Upper lobe of right lung (tissue), 1 donor: ENCODE measurements at regions not wholly inside any gene's neighbourhood (a gene's known extent, or its start where the extent isn't known, plus 50 kb on each side); places are given as distances from the start of the nearest gene placed in this dataset.

Experiments used
- ATAC-seq: fragments of 200-7000 bp; cut with Tn5 transposase; one replicate; pipeline ENCODE4 v1.9.1; 2020; ENCODE audit warnings: mild to moderate bottlenecking, moderate library complexity
- DNase-seq: peaks from one replicate; pipeline ENCODE4 v3.0.0-alpha.2; 2020
- H3K27ac ChIP-seq: fragments of 200-600 bp; one replicate; pipeline ENCODE4 v1.8.0; 2022
- H3K27me3 ChIP-seq: fragments of 200-600 bp; one replicate; pipeline ENCODE4 v1.8.0; 2022; ENCODE audit warnings: mild to moderate bottlenecking
- H3K36me3 ChIP-seq: fragments of 200-600 bp; one replicate; pipeline ENCODE4 v1.8.0; 2022
- H3K4me1 ChIP-seq: fragments of 200-600 bp; one replicate; pipeline ENCODE4 v1.8.0; 2022
- H3K4me3 ChIP-seq: fragments of 200-600 bp; one replicate; pipeline ENCODE4 v1.8.0; 2022; ENCODE audit warnings: mild to moderate bottlenecking
- H3K9me3 ChIP-seq: fragments of 200-600 bp; one replicate; pipeline ENCODE4 v1.8.0; 2022
- intact Hi-C: fragments of 100-400 bp; cut with DNase I; formaldehyde crosslinking; loops from one replicate; pipeline ENCODE4 v1.11.0; 2022
- TF ChIP-seq, protein P1 (sequence below): fragments of 200-600 bp; IDR thresholded peaks from one replicate; pipeline ENCODE4 v1.8.0; 2022; ENCODE audit warnings: antibody characterized with exemption
- donor health status: DM: no; HTN: yes; CAD: no; lungs with severe emphysema.

DNA sequence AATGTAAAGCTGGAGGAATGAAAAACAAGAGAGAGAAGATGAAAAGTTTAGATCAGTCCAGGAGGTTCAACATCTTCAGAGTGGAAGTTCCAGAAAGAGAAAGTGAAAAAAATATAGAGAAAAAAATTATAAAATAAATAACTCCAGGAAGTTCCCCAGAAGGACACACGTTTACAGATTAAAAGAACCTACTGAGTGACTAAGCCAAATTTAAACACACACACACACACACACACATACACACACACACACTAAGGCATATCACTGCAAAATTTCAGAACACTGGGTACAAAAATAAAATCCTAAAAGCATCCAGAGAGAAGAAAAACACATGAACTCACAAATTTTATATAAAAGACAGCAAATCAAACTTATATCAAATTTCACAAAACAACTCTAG is 85.9 kb upstream of the PMAIP1 start:
- no peaks in the 10 kb centered on the region for H3K27me3 ChIP-seq
- intact Hi-C loops = no loop called here
- TF ChIP-seq, protein P1, sequence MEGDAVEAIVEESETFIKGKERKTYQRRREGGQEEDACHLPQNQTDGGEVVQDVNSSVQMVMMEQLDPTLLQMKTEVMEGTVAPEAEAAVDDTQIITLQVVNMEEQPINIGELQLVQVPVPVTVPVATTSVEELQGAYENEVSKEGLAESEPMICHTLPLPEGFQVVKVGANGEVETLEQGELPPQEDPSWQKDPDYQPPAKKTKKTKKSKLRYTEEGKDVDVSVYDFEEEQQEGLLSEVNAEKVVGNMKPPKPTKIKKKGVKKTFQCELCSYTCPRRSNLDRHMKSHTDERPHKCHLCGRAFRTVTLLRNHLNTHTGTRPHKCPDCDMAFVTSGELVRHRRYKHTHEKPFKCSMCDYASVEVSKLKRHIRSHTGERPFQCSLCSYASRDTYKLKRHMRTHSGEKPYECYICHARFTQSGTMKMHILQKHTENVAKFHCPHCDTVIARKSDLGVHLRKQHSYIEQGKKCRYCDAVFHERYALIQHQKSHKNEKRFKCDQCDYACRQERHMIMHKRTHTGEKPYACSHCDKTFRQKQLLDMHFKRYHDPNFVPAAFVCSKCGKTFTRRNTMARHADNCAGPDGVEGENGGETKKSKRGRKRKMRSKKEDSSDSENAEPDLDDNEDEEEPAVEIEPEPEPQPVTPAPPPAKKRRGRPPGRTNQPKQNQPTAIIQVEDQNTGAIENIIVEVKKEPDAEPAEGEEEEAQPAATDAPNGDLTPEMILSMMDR = no peak
- H3K4me3 ChIP-seq = no peak overlapping the region
- no peaks in the 10 kb centered on the region for H3K36me3 ChIP-seq
- ATAC-seq = no peak
- H3K27ac ChIP-seq = no peak overlapping the region
- H3K9me3 ChIP-seq = no peaks in the 10 kb centered on the region
- DNase-seq = no peak
- no peaks in the 10 kb centered on the region for H3K4me1 ChIP-seq

DNA sequence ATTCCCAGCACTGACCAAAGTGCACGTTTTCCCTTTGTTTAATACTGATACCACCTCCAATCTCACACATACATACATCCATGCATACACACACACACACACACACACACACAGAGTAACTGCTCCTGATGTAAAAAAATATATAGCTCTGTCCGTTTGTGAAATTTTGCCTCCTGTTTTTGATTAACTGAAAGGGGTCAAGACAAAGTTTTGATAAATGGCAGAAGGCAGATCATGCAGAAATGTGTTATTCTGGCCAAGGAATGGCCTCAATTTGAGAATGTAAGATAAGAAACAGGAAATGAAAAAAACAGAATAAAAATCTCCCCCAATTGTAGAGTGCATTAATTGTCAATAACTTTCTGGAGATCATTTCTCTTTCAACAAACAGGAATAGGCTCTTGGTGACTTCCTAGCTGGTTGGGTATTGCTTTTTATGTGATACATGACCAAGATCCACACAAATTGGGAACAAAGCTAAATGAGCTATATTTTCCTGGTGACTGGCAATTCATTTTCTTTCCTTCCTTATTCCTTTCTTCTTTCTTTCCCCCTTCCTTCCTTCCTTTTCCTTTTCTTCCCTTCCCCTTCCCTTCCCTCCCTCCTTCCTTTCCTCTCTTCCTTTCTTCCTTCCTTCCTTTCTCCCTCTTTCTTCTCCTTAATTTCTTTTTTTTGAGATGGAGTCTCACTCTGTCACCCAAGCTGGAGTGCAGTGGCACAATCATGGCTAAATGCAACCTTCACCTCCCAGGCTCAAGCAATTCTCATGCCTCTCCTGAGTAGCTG is 88.9 kb upstream of the PMAIP1 start:
- no peaks in the 10 kb centered on the region for H3K4me1 ChIP-seq
- no peak overlapping the region for H3K4me3 ChIP-seq
- intact Hi-C loops = no loop called here
- H3K27me3 ChIP-seq = no peaks in the 10 kb centered on the region
- DNase-seq (no peak), ATAC-seq (no peak)
- H3K9me3 ChIP-seq = no peaks in the 10 kb centered on the region
- no peak overlapping the region for H3K27ac ChIP-seq
- TF ChIP-seq, protein P1 = no peak
- H3K36me3 ChIP-seq = no peaks in the 10 kb centered on the region

- no peaks in the 10 kb centered on the region for H3K4me1 ChIP-seq
- TF ChIP-seq, protein P1 = no peak
- DNase-seq (no peak), ATAC-seq (no peak)
- H3K27ac ChIP-seq = no peak overlapping the region
- H3K36me3 ChIP-seq = no peaks in the 10 kb centered on the region
- no peaks in the 10 kb centered on the region for H3K9me3 ChIP-seq
- no peaks in the 10 kb centered on the region for H3K27me3 ChIP-seq
- no peak overlapping the region for H3K4me3 ChIP-seq
- intact Hi-C loops = no loop called here
These were observed 89.6 kb upstream of the PMAIP1 start for GRCh38 chr18:59810183-59810582.

DNA sequence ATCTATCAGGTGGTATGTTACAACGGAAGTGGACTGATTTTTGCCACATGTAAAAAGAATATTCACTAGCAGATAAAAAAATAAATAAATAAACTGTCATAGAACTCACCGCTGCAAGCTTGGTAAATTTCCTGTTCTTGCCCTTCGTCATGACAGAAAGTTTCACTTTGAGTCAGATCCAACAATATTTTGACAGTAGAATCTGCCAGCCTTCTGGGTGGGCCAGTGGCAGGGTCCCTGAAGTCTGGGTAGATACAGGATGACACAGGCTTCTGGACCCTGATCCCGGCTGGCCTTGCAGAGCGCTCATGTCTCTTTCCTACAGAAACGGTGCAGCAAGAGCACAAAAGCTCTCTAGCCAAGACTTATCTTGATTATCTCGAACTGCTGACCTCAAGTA is 97.8 kb upstream of the PMAIP1 start:
- Histone ChIP-seq H3K27ac (no peak overlapping the region), H3K36me3 (no peaks in the 10 kb centered on the region), H3K27me3 (no peaks in the 10 kb centered on the region), H3K9me3 (no peaks in the 10 kb centered on the region), H3K4me3 (no peak overlapping the region), H3K4me1 (no peaks in the 10 kb centered on the region)
- ATAC-seq (no peak), DNase-seq (no peak)
- TF ChIP-seq, protein P1 = no peak
- intact Hi-C loops = no loop called here

- intact Hi-C loops = no loop called here
- ATAC-seq (no peak), DNase-seq (no peak)
- Histone ChIP-seq H3K9me3 (no peaks in the 10 kb centered on the region), H3K27me3 (no peaks in the 10 kb centered on the region), H3K36me3 (no peaks in the 10 kb centered on the region), H3K4me3 (no peak overlapping the region), H3K4me1 (no peaks in the 10 kb centered on the region), H3K27ac (no peak overlapping the region)
- TF ChIP-seq, protein P1 = no peak
These were observed 98.2 kb upstream of the PMAIP1 start for GRCh38 chr18:59801576-59801975.

DNA sequence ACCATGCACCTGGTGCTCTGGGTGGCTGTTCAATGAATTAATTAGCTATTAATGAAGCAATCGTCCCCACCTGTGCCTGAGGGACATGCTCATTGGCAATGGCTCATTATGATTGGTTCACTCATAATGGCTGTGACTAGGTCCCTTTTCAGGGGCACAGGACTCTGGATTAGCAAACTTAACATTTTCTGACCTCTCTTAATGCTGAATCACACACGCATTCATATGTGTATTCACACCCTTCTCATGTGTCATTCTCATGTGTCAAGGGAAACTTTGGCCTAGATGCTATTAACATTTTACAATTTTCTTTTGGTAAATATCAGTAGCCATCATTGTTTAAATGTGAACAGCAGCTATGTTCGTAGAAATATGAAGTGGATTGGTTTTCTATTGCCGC is 98.9 kb upstream of the PMAIP1 start:
- intact Hi-C loops = no loop called here
- no peak for ATAC-seq
- no peaks in the 10 kb centered on the region for H3K27me3 ChIP-seq

More for the DNA sequence above, 98.9 kb upstream of the PMAIP1 start:
- no peak overlapping the region for H3K27ac ChIP-seq
- TF ChIP-seq, protein P1 = no peak
- H3K9me3 ChIP-seq = no peaks in the 10 kb centered on the region
- H3K4me1 ChIP-seq = no peaks in the 10 kb centered on the region
- no peaks in the 10 kb centered on the region for H3K36me3 ChIP-seq
- no peak for DNase-seq
- no peak overlapping the region for H3K4me3 ChIP-seq
